Keratinocyte (primary cell): ENCODE measurements at regions not wholly inside any gene's neighbourhood (a gene's known extent, or its start where the extent isn't known, plus 50 kb on each side); places are given as distances from the start of the nearest gene placed in this dataset.

Source experiments
- EZH2 ChIP-seq: IDR thresholded peaks from one replicate; pipeline ENCODE4 v1.6.1; 2012; ENCODE audit warnings: inconsistent platforms, mild to moderate bottlenecking, low read length, moderate library complexity
- TF ChIP-seq, protein P1 (sequence below), 3 experiments: IDR thresholded peaks in 1 of 3; conservative IDR thresholded peaks in 1 of 3; optimal IDR thresholded peaks in 1 of 3; 2 replicates in 2 of 3; 3 replicates in 1 of 3; pipeline versions ENCODE3 to v1.5.1; 2011; ENCODE audit warnings: low read length in 3 of 3, mild to moderate bottlenecking in 3 of 3, moderate library complexity in 2 of 3, control low read depth in 1 of 3, inconsistent platforms in 1 of 3; ENCODE audit not compliant: insufficient read depth in 2 of 3; ENCODE audit errors: extremely low read depth in 1 of 3

DNA sequence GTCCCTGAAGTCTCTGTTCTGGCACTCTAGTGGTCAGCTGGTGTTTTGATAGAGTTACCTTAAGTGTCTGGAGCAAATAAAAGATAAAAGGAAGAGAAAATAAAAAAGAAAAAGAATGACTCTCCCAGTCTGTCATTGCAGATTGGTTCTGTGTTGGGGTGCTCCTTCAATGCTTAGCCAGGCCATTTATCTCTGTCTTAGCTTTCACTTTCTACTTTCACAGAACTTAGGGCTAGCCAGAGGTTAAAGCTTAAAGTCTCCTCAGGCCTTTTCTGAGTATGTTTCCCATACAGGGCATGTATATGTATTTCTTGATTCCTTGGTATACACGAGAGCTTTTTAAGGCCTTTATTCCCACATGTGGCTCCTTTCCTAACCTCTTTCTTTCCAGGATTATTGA lies 83.1 kb upstream of the TEX13D start:
- TF ChIP-seq, protein P1, sequence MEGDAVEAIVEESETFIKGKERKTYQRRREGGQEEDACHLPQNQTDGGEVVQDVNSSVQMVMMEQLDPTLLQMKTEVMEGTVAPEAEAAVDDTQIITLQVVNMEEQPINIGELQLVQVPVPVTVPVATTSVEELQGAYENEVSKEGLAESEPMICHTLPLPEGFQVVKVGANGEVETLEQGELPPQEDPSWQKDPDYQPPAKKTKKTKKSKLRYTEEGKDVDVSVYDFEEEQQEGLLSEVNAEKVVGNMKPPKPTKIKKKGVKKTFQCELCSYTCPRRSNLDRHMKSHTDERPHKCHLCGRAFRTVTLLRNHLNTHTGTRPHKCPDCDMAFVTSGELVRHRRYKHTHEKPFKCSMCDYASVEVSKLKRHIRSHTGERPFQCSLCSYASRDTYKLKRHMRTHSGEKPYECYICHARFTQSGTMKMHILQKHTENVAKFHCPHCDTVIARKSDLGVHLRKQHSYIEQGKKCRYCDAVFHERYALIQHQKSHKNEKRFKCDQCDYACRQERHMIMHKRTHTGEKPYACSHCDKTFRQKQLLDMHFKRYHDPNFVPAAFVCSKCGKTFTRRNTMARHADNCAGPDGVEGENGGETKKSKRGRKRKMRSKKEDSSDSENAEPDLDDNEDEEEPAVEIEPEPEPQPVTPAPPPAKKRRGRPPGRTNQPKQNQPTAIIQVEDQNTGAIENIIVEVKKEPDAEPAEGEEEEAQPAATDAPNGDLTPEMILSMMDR (optimal IDR thresholded peaks at IDR 0.05 in 1 of 3, IDR thresholded peaks at IDR 0.05 in 1 of 3, conservative IDR thresholded peaks at IDR 0.05 in 1 of 3; ENCODE audit: extremely low read depth in 1 of 3, insufficient read depth in 2 of 3, low read length in 3 of 3): no peak
- TF ChIP-seq EZH2: no peak
